ENCODE measurements at regions not wholly inside any gene's neighbourhood (a gene's known extent, or its start where the extent isn't known, plus 50 kb on each side); places are given as distances from the start of the nearest gene placed in this dataset.
"Not testable (repeated sequence)": the region's sequence is repeated elsewhere in the genome, so short reads cannot be mapped to it uniquely, and the experiment has no call there.

DNA sequence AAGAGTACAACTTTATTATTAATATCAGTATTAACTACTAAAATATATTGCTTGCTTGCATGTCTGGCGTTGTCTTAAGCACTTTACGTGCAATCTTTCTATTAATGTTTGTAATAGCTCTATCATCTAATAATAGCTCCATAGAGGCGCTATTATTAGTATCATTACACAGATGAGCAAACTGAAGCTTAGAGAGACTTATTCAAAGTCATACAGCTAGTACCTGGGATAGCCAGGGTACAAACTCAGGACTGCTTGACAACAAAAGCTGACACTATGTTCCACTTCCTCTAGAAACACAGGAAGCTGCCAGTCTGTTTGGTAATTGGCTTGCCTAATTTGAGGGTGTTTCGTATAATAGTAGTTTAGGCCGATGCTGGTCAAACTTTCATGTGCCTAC lies 523.2 kb downstream of the RMST start:
- no peak for DNase-seq (ENCODE audit: low read depth)

DNA sequence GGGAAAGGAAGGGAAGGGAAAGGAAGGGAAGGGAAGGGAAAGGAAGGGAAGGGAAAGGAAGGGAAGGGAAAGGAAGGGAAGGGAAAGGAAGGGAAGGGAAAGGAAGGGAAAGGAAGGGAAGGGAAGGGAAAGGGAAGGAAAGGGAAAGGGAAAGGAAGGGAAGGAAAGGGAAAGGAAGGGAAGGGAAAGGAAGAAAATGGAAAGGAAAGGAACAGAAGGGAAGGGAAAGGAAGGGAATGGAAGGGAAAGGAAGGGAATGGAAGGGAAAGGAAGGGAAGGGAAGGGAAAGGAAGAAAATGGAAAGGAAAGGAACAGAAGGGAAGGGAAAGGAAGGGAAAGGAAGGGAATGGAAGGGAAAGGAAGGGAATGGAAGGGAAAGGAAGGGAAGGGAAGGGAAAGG lies 526.0 kb downstream of the RMST start:
- DNase-seq (ENCODE audit: low read depth), result not testable (repeated sequence)

DNA sequence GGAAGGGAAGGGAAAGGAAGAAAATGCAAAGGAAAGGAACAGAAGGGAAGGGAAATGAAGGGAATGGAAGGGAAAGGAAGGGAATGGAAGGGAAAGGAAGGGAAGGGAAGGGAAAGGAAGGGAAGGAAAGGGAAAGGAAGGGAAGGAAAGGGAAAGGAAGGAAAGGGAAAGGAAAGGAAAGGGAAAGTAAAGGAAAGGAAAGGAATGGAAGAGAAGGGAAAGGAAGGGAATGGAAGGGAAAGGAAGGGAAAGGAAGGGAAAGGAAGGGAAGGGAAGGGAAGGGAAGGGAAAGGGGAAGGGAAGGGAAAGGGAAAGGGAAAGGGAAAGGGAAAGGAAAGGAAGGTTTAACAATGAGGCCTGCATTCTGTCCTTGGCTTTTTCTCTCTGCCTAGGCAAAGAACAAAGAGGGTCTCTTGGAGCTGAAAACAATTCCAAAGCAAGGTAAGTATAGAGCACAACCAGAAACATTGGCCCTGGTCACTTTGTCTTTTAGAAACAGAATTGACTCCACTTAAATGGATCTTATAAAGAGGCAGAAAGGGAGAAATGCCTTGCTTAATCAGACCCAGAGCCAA lies 525.9 kb upstream of the TMPO start:
- no peak for DNase-seq (ENCODE audit: low read depth)

DNA sequence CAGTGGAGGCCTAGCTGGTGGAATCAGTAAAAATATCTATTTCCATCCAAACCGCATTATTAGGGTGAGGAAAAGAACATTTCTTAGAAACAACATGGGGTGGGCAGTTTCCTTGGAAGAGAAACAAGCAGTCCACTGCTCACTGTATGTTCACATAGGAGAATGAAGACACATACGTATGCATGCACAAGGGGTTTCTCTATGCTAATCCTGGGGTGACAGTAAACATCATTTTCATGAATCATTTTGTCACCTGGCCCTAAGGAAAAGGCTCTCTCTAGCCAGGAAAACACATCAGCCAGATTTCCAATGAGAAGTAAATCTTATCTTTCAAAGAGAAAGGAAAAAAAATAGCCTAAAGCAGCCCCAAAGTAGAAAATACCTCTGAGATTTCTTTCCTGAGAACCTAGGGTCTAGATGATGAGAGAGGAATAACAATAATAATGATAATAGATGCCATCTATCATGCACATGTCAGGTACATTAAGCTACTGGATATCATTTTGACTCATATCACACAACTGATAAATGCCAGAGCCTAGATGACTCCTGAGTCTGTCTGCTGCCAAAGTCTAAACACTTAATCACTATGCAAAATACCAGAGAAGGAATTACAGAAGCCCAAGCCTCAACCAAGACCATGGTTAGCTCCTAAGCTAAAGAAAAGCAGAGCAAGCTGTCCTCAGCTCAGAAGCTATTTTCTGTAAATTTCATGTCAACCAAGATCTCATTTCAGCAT lies 520.5 kb upstream of the TMPO start:
- no peak for DNase-seq (ENCODE audit: low read depth)

DNA sequence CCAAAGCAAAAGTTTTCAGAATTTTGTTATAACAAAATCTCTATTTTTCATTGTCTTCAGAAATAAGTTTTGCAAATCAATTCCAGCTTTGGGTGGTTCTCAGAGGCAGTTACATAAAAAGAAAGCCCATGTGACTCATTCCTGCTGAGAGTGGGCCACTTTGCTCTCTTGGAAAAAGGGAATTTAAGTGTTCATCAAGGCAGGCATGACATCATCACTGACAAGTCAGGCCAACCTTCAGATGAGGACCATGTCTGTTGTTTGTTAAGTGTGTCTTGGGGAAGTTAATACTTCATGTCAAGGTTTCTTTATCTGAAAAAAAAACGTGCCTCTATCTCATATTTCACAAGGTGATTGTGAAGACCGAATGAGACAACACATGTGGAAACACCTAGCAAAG lies 519.8 kb upstream of the TMPO start:
- no peak for DNase-seq (ENCODE audit: low read depth)

DNA sequence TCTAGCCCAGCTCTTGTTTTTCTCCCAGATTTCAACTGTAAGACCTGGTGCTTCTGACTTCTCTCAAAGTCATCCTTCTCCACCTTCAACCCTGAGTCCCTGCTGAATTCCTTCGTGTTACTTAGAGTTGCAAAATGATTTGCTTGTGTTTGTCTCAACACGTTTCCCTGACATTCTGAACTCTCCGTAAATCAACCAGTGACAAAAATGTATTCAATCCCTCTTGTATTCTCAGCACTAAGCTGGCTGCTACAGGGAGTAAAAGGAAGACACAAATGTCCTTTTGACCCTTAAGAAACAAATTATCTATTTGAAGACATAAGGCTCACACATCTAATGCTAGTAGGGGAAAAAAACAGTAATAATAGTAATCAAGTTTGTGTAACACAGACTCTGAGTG lies 514.0 kb upstream of the TMPO start:
- no peak for DNase-seq (ENCODE audit: low read depth)

DNA sequence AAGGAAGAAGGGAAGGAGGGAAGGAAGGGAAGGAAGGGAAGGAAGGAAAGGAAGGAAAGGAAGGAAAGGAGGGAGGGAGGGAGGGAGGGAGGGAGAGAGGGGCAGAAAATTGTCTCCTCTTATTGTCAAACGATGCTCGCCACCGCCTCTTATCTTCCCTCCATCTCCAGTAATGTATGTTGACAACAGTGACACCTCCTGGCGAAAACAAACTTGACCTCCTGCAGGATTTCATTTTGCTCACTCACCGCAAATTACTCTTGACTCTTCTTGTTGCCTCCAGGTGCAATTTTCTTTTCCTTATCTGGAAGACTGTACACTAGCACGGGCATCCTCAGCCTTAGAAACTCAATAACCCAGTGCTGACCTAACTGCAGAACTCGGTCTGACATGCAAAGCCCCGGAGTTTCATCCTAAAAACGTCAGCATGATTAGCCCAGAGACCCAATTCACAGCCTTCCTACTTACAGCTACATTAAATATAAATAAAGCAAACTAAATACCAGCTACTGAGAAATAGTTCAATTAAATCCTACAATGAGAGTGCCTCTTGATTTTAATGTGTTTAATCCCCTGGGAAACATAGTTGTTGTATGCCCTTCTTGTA lies 512.4 kb upstream of the TMPO start:
- peak; percentile 1 for DNase-seq (ENCODE audit: low read depth)

DNA sequence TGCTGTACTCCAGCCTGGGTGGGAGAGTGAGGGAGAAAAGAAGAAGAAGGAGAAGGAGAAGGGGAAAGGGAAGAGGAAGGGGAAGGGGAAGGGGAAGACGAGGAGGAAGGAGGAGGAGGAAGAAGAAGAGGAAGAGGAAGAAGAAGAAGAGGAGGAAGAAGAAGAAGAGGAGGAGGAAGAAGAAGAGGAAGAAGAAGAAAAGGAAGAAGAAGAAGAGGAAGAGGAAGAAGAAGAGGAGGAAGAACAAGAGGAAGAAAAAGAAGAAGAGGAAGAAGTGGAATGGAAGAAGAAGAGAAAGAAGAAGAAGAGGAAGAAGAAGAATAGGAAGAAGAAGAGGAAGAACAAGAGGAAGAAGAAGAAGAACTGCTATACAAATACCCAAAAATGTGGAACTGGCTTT lies 507.4 kb upstream of the TMPO start:
- DNase-seq (ENCODE audit: low read depth), result no peak

DNA sequence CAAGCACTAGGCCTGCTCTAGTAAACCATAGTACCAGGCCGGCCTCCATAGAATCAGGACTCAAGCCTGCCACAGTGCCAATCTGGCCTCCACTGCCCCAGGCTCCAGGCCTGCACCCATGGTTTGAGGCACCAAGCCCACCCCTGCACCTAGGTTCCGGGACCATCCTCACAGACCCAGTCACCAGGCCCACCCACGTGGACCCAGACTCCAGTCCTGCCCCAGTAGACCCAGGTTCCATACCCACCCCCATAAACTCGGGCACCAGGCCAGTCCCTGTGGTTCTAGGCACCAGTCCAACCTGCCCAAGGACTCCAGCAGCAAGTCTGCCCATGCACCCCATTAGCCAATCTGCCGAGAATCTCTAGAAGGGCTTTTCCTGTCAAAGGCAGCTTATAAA lies 501.8 kb upstream of the TMPO start:
- DNase-seq (ENCODE audit: low read depth), result no peak

DNA sequence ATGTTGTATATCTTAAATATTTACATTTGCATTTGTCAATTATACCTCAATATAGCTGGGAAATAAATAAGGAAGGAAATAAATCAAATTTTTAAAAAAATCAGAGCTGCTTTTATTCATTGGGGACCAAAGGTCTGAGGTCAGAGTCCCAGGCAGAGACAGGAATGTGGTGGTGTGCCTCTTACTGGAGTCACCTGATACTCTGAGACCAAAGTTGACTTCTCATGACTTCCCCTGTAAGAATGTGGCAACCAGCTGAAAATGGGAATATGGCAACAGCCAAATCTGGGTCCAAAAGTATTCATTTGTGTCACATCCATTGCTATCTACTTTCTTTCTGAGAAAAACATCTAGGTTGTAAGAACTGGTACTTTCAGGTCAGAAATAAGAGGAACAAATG lies 496.6 kb upstream of the TMPO start:
- no peak for DNase-seq (ENCODE audit: low read depth)

DNA sequence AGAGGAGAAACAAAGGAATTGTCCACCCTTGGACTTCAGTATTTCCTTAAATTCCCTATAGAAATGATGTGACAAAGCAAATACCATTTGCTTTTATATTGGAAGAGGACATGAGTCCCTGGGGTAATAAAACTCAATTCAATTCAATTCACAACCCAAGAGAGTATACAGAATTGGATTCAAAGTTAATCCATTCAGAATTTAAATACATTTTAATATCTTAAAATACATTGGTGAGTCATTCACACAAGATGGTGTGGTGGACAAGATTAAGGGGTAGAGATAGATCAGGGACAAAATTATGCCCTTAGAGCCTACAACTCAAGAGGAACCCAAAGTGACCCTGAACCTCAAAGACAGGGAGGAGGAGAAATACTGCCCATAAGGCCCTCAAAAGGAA lies 495.0 kb upstream of the TMPO start:
- DNase-seq (ENCODE audit: low read depth), result no peak

DNA sequence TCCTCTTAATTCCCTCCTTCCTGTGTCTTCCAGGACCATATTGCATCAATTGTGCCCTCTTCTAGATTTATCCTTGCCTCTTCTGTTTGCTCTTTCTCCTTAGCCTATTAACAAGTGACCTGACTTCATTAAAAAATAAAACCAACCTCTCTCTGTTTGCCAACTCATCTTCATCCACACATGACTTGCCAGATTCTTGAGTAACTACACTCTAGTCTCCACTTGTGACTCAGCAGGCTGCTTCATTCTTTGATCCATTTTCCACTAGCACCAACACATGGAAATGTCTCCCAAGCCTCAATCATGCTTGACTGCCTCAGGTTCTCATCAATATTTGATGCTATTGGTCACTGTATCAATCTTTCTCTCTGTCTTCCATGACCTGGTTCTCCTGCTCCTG lies 492.4 kb upstream of the TMPO start:
- DNase-seq (ENCODE audit: low read depth), result no peak

DNA sequence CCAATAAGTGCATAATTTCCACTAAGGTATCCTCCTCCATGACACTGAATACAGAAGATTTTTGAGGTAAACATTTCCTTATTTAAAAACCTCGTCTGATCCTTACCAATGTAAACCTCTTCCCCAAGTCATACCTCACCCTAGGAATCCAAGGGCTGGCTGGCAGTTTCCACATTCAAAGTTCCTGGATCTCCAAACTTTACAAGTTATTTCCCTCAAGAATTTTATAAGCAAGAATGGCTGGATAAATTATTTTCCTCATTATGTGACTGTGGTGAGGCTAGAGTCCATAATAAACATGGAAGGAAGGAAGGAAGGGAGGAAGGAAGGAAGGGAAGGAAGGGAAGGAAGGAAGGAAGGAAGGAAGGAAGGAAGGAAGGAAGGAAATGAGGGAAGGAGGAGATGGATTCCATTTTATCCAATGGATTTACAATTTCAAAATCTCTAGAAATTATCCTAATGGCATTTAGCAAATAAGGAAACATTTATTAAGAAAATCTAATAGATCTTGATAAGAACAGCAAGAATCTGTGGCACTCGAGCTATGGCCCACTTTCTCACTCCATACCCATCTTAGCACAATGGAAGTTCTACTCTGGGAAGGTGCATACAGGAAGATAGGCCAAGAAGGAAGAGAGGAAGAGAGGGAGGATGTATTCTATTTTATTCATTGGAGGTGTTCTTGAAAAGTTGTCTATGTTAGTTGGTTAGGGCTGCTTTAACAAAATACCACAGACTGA lies 477.8 kb upstream of the TMPO start:
- no peak for DNase-seq (ENCODE audit: low read depth)

DNA sequence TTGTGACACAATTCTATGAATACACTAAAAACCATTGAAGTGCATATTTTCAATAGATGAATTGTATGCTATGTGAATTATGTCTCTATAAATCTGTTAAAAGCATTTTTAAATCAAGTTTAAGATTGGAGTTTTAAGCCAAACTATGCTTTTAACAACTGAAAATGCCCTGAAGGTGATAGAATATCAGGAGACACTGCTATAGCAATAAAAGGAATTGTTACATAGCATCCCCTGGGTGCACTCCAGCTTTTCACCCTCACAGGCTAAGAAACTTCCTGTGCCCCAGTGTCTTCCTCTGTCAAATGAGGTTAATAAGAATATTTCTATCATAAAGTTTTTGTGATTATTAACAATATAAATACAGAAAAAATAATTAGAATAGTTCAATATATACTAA lies 472.7 kb upstream of the TMPO start:
- DNase-seq (ENCODE audit: low read depth), result no peak

DNA sequence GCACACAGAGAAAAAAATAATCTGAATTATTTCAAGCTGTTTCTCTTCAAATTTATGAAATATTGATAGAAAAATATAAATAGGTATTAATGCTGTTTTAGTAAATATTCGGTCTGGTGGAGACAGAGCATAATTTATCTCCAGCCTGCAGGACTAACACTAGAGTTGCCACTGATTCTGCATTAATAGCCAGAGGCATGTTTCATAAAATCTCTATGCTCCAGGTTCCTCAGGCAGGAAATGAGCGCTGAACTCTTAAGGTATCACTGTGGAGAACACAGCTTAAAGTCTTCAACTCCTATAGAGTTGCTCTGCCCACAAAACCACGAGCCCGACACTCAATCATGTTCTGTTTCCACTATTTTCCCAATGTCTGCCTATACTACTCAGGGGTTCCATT lies 470.0 kb upstream of the TMPO start:
- no peak for DNase-seq (ENCODE audit: low read depth)

DNA sequence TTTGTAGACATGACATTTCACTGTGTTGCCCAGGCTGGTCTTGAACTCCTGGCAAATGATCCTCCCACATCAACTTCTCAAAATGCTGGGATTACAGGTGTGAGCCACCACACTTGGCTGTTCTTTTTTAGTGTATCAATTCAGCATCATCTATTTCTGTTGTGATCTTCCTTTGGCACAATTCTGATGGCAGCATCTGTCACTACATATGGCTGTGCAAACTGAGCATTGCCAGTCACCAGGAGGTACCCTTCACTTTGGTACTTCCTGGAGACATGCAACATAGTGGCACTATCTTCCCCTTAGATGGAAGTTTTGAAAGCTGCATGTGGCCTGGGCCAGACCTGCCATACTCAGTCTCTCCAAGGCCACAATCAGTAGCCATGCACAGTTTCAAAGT lies 467.1 kb upstream of the TMPO start:
- no peak for DNase-seq (ENCODE audit: low read depth)

DNA sequence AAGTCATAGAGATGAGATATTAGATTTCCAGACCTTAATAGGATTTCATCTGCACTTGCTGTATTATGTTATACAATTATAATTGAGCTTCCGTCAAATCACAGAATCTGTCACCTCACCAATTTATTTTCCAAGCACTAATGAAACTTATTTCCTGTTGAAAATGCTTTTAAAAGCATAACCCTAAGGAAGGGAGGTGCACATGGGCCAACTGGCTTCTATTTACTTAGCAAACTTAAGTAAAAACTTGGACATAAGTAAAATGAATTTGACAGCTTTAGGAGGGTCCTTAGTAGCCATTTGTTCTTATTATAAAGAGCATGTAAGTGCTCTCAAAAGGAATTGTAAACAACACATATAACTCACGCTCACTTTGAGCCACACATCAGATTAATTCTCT lies 462.2 kb upstream of the TMPO start:
- DNase-seq (ENCODE audit: low read depth), result no peak

DNA sequence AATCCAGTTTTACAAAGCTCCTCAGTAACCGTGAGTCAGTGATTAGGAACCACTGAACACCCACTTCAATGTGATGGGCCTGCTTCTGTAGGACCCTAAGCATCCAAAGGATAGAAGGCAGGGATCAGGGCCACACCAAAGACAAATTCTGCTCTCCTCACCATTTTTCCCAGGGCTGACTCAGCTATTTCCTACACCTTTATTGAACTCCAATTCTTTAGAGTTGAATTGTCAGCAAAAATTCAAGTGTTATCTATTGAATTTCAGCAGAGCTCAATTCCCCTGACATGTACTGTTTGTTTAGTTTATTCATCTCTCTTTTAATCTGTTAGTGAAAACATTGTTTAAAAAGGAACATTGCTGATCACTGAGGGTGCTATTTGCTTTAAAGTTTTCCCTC lies 457.7 kb upstream of the TMPO start:
- DNase-seq (ENCODE audit: low read depth), result no peak

DNA sequence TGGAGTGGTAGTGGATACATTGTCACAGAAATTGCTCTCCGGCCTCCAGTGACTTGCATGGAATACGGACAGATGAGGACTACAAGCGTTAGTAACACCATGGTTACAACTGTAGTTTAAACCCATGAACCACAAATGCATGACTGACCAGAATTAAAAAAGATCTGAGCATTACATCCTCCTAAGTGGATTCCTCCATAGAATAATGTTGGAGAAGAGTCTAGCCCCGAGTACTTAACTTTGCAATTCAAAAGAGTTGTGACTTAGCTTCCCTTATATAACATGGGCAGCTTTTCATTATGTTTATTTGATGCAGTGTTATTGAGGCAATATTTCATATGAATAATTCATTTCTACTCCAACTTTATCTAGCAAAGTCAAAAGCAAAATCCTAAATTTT lies 457.2 kb upstream of the TMPO start:
- DNase-seq (ENCODE audit: low read depth), result no peak

DNA sequence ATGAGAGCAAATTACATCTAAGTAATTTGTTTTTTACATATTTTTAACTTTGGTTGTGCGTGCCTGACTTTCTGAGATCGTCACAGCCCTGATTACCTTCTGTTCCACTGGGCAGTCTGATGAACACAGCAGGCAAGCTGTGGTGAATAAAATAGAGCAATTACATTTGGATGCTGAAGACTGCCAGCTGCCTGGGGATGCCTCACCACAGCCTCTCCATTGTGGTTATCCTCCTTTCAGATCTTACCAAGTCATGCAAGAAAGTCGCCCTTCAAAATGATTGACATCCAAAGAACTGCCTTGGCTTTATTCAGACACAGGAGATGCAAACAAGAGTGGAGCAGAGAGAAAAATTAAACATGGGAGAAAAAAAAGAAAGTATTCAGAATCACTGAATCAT lies 456.6 kb upstream of the TMPO start:
- DNase-seq (ENCODE audit: low read depth), result no peak

DNA sequence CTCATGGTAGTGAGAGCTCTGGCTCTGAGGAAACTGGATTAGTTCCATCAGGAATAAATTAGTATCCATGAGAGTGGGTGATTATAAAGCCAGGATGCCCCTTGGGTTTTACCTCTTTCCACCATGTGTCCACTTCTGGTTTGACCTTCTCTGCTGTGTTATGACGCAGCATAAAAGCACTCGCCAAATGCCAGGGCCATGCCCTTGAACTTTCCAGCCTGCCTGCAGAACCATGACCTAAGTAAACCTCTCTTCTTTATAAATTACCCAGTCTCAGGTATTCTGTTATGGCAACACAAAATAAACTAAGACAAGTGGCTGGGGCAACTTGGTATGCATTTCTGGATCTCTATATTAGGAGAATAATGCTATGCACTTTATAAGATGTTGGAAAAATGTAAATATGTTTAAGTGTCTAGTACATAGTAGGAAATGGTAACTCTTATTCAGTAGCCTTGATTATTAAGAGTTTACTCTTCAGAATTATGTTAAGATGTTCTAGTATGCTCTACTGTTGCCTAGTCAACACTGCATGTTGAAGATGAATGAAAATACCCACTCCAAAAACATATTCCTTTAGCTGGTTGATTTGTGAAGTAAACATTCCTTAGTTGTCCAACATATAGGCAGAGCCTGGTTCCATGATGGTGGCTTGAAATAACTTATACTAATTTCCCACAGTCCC lies 455.6 kb upstream of the TMPO start:
- no peak for DNase-seq (ENCODE audit: low read depth)

DNA sequence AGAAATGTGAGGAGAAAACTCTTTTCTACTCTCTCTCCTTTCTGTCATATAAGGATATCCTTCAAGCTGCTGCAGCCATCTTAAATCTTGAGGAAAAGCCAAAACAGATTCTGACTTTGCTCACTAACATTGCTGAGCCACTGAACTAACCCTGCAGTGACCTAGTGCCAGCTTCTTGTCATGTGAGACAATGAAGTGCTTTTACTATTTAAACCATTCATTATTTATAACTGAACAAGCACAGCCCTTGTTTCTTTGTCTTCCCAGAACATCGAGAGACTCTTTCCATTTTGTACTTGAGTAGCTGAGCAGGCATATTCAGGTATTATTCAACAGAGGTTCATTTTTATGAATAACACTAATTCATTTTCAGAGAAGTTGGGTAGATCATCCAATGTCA lies 455.0 kb upstream of the TMPO start:
- DNase-seq (ENCODE audit: low read depth), result no peak

Measured in GM04504 (cell line).